Subcutaneous abdominal adipose tissue (tissue), 5 donors: ENCODE measurements at regions not wholly inside any gene's neighbourhood (a gene's known extent, or its start where the extent isn't known, plus 50 kb on each side); places are given as distances from the start of the nearest gene placed in this dataset.

ENCODE experiments used
- H3K27ac ChIP-seq: one replicate; pipeline ENCODE4 v1.7.0; 2013; ENCODE audit warnings: low read depth, mild to moderate bottlenecking, inconsistent platforms, low read length, moderate library complexity
- H3K27me3 ChIP-seq, 5 donors: one replicate each; pipeline ENCODE4 v1.7.0; 2013; ENCODE audit warnings: low read length in 5 of 5, inconsistent platforms in 1 of 5; ENCODE audit not compliant: control insufficient read depth in 5 of 5, insufficient read depth in 4 of 5
- H3K36me3 ChIP-seq, 5 donors: one replicate each; pipeline ENCODE4 v1.7.0; 2013; ENCODE audit warnings: low read length in 5 of 5; ENCODE audit not compliant: control insufficient read depth in 5 of 5, insufficient read depth in 5 of 5
- H3K4me1 ChIP-seq, 5 donors: one replicate each; pipeline ENCODE4 v1.7.0; 2013; ENCODE audit warnings: low read length in 5 of 5, mild to moderate bottlenecking in 3 of 5, moderate library complexity in 1 of 5; ENCODE audit not compliant: control insufficient read depth in 5 of 5, insufficient read depth in 5 of 5
- H3K4me3 ChIP-seq, 5 donors: one replicate each; pipeline ENCODE4 v1.7.0; 2013; ENCODE audit warnings: low read length in 5 of 5, low read depth in 1 of 5
- H3K9ac ChIP-seq, 5 donors: one replicate each; pipeline ENCODE4 v1.7.0; 2013; ENCODE audit warnings: low read length in 5 of 5, mild to moderate bottlenecking in 4 of 5, moderate library complexity in 3 of 5
- H3K9me3 ChIP-seq, 5 donors: one replicate each; pipeline ENCODE4 v1.7.0; 2013; ENCODE audit warnings: low read length in 5 of 5; ENCODE audit not compliant: control insufficient read depth in 5 of 5
- donor health status: healthy.
- donor health status: healthy.
- donor health status: healthy.
- donor health status: healthy.
- donor health status: healthy.

- Histone ChIP-seq H3K4me3 (no peak overlapping the region), H3K27ac (no peak overlapping the region), H3K9ac (no peak overlapping the region), H3K36me3 (no peaks in the 10 kb centered on the region), H3K27me3 (peaks cover 0 to 4% (median 0%) of the 10 kb centered on the region in 5 donors), H3K4me1 (no peaks in the 10 kb centered on the region), H3K9me3 (no peaks in the 10 kb centered on the region)
These were observed 132.2 kb downstream of the TSN start for GRCh38 chr2:121887513-121888188.

- H3K4me1 ChIP-seq: no peaks in the 10 kb centered on the region
- H3K27me3 ChIP-seq: peaks cover 0 to 4% (median 0%) of the 10 kb centered on the region in 5 donors
- H3K9ac ChIP-seq: no peak overlapping the region
These were observed 132.7 kb downstream of the TSN start for GRCh38 chr2:121888189-121888557.

GRCh38 chr2:121890041-121890440 lies 134.6 kb downstream of the TSN start:
- Histone ChIP-seq H3K27ac (no peak overlapping the region), H3K4me1 (no peaks in the 10 kb centered on the region), H3K9ac (no peak overlapping the region), H3K36me3 (no peaks in the 10 kb centered on the region), H3K27me3 (no peaks in the 10 kb centered on the region), H3K4me3 (no peak overlapping the region), H3K9me3 (no peaks in the 10 kb centered on the region)

More at GRCh38 chr2:121888189-121888557, 132.7 kb downstream of the TSN start:
- Histone ChIP-seq H3K4me3 (no peak overlapping the region), H3K9me3 (no peaks in the 10 kb centered on the region), H3K36me3 (no peaks in the 10 kb centered on the region), H3K27ac (no peak overlapping the region)

GRCh38 chr2:121895723-121896571 lies 140.5 kb downstream of the TSN start:
- H3K27ac ChIP-seq: no peak overlapping the region
- H3K36me3 ChIP-seq: no peaks in the 10 kb centered on the region
- H3K27me3 ChIP-seq: peaks cover 0 to 3% (median 0%) of the 10 kb centered on the region in 5 donors
- no peaks in the 10 kb centered on the region for H3K9me3 ChIP-seq
- H3K4me1 ChIP-seq: no peaks in the 10 kb centered on the region
- no peak overlapping the region for H3K9ac ChIP-seq
- H3K4me3 ChIP-seq: no peak overlapping the region

GRCh38 chr2:121897335-121897970 lies 142.0 kb downstream of the TSN start:
- Histone ChIP-seq H3K9me3 (no peaks in the 10 kb centered on the region), H3K27me3 (peaks cover 0 to 3% (median 3%) of the 10 kb centered on the region in 5 donors), H3K9ac (no peak overlapping the region), H3K4me3 (no peak overlapping the region), H3K36me3 (no peaks in the 10 kb centered on the region), H3K4me1 (no peaks in the 10 kb centered on the region), H3K27ac (no peak overlapping the region)

GRCh38 chr2:121898483-121898882 lies 143.0 kb downstream of the TSN start:
- Histone ChIP-seq H3K9me3 (no peaks in the 10 kb centered on the region), H3K4me1 (peaks cover 0 to 5% (median 0%) of the 10 kb centered on the region in 5 donors), H3K27me3 (peaks cover 4 to 9% (median 4%) of the 10 kb centered on the region in 5 donors), H3K4me3 (no peak overlapping the region), H3K9ac (no peak overlapping the region), H3K36me3 (no peaks in the 10 kb centered on the region), H3K27ac (no peak overlapping the region)

GRCh38 chr2:121900391-121900790 lies 144.9 kb downstream of the TSN start:
- H3K4me3 ChIP-seq: no peak overlapping the region
- H3K27ac ChIP-seq: no peak overlapping the region
- H3K9me3 ChIP-seq: no peaks in the 10 kb centered on the region

GRCh38 chr2:121902171-121902591 lies 146.7 kb downstream of the TSN start:
- Histone ChIP-seq H3K9ac (no peak overlapping the region), H3K9me3 (peaks cover 0 to 4% (median 2%) of the 10 kb centered on the region in 5 donors), H3K4me1 (peaks cover 0 to 5% (median 0%) of the 10 kb centered on the region in 5 donors), H3K4me3 (peak overlapping the region in 1 of 5 donors; percentile 1), H3K27ac (no peak overlapping the region), H3K36me3 (no peaks in the 10 kb centered on the region), H3K27me3 (peaks cover 4 to 10% (median 7%) of the 10 kb centered on the region in 5 donors)

More at GRCh38 chr2:121900391-121900790, 144.9 kb downstream of the TSN start:
- peaks cover 0 to 5% (median 0%) of the 10 kb centered on the region in 5 donors for H3K4me1 ChIP-seq
- no peaks in the 10 kb centered on the region for H3K36me3 ChIP-seq
- H3K9ac ChIP-seq: no peak overlapping the region
- peaks cover 4 to 9% (median 7%) of the 10 kb centered on the region in 5 donors for H3K27me3 ChIP-seq

GRCh38 chr2:121902616-121903015 lies 147.2 kb downstream of the TSN start:
- Histone ChIP-seq H3K9me3 (peaks cover 0 to 6% (median 4%) of the 10 kb centered on the region in 5 donors), H3K36me3 (no peaks in the 10 kb centered on the region), H3K27me3 (peaks cover 4 to 10% (median 7%) of the 10 kb centered on the region in 5 donors), H3K4me3 (peak overlapping the region in 1 of 5 donors; percentile 1), H3K9ac (no peak overlapping the region), H3K27ac (no peak overlapping the region), H3K4me1 (peaks cover 0 to 5% (median 0%) of the 10 kb centered on the region in 5 donors)
